Tibial artery (tissue), 4 donors: ENCODE measurements at regions not wholly inside any gene's neighbourhood (a gene's known extent, or its start where the extent isn't known, plus 50 kb on each side); places are given as distances from the start of the nearest gene placed in this dataset.
"Not testable (repeated sequence)": the region's sequence is repeated elsewhere in the genome, so short reads cannot be mapped to it uniquely, and the experiment has no call there.

Experiments used
- DNase-seq, 2 donors: peaks; one replicate each; pipeline ENCODE4 v3.0.0-alpha.2; 2019
- H3K27ac ChIP-seq, 2 donors: fragments of 200-600 bp; sonication (generic) in 1 of 2; 1 replicate in 1 of 2; 2 replicates in 1 of 2; pipeline ENCODE4 v1.5.1; 2018 to 2019; ENCODE audit warnings: mild to moderate bottlenecking in 1 of 2
- H3K27me3 ChIP-seq, 2 donors: fragments of 200-600 bp; sonication (generic) in 1 of 2; one replicate each; pipeline versions ENCODE4 v1.5.1 to v1.6.0; 2016 to 2019
- H3K36me3 ChIP-seq, 3 donors: fragments of 200-600 bp; sonication (generic) in 2 of 3; one replicate each; pipeline ENCODE4 v1.5.1; 2016 to 2019; ENCODE audit warnings: mild to moderate bottlenecking in 2 of 3
- H3K4me1 ChIP-seq, 4 donors: fragments of 200-600 bp; sonication (generic) in 2 of 4; 1 replicate in 3 of 4; 2 replicates in 1 of 4; pipeline ENCODE4 v1.5.1; 2016 to 2019
- H3K4me3 ChIP-seq, 2 donors: fragments of 200-600 bp; sonication (generic) in 1 of 2; 1 replicate in 1 of 2; 2 replicates in 1 of 2; pipeline ENCODE4 v1.5.1; 2018 to 2019; ENCODE audit warnings: mild to moderate bottlenecking in 2 of 2
- H3K9me3 ChIP-seq, 3 donors: fragments of 200-600 bp; sonication (generic) in 1 of 3; one replicate each; pipeline ENCODE4 v1.5.1; 2016 to 2019
- intact Hi-C: fragments of 100-400 bp; cut with DNase I; formaldehyde crosslinking; loops from one replicate; pipeline ENCODE4 v1.15.0; 2023; ENCODE audit warnings: low total_unique reads
- TF ChIP-seq, protein P1 (sequence below), 2 experiments: fragments of 200-600 bp in 1 of 2; fragments of 450-650 bp in 1 of 2; IDR thresholded peaks; one replicate each; pipeline ENCODE4 v1.5.1; 2017 to 2019; ENCODE audit warnings: antibody characterized with exemption in 2 of 2, mild to moderate bottlenecking in 1 of 2, moderate library complexity in 1 of 2

DNA sequence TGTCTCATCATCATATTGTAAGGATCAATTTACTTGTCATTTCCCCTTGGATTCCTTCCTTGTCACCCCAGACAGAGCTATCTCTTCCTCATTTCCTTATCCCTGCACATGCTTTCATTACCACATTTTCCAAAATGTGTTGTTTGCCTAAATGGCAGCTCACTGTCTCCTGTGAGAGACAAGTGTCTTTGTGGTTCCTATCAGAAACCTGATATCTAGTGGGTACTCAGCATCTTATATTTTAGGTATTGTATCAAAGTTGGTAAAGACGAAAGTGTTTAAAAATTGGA is 896.0 kb upstream of the PIK3C3 start:
- no peak for DNase-seq
- TF ChIP-seq, protein P1, sequence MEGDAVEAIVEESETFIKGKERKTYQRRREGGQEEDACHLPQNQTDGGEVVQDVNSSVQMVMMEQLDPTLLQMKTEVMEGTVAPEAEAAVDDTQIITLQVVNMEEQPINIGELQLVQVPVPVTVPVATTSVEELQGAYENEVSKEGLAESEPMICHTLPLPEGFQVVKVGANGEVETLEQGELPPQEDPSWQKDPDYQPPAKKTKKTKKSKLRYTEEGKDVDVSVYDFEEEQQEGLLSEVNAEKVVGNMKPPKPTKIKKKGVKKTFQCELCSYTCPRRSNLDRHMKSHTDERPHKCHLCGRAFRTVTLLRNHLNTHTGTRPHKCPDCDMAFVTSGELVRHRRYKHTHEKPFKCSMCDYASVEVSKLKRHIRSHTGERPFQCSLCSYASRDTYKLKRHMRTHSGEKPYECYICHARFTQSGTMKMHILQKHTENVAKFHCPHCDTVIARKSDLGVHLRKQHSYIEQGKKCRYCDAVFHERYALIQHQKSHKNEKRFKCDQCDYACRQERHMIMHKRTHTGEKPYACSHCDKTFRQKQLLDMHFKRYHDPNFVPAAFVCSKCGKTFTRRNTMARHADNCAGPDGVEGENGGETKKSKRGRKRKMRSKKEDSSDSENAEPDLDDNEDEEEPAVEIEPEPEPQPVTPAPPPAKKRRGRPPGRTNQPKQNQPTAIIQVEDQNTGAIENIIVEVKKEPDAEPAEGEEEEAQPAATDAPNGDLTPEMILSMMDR (IDR thresholded peaks at IDR 0.05), result no peak
- no peaks in the 10 kb centered on the region for H3K27me3 ChIP-seq
- intact Hi-C loops, result no loop called here
- no peak overlapping the region for H3K27ac ChIP-seq
- H3K4me3 ChIP-seq, result no peak overlapping the region
- peaks cover 0 to 4% (median 0%) of the 10 kb centered on the region in 4 donors for H3K4me1 ChIP-seq
- H3K36me3 ChIP-seq, result no peaks in the 10 kb centered on the region
- H3K9me3 ChIP-seq, result no peaks in the 10 kb centered on the region

DNA sequence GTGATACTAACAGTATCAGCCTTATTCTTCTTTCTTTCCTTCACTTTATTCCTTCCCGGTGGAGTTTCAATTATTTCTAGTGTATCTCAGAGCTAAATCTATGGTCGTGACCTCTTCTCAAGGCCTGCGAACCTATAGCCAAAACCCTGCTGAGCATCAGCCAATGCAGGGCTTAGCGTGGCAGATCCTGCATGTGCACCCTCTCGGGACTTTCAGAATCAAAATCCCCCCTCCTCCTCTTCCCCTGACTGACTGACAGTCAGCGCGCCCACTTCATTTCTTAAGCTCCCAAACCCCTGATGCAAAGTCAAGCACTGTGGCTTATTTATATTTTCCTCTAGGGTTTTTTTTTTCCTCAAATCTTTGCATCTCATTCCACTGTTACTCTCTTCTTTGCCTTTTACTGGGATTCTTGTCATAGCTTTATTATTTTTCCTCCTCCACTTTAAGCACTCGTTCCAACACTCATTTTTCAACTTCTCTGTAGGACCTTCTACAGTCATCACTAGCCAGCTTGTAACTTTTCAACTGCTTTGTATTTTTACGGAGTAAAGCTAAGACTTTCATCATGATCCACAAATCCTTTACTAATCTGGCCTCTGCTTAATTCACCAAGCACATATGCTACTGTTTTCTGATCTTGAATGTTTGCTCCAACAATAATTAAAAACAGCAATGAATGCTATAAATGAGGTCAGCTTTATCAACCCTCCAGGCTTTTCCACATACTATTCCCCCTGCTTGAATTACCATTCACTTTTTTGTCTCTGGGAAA is 896.5 kb upstream of the PIK3C3 start:
- intact Hi-C loops, result no loop called here
- H3K4me3 ChIP-seq, result no peak overlapping the region
- H3K4me1 ChIP-seq, result peaks cover 0 to 4% (median 0%) of the 10 kb centered on the region in 4 donors
- TF ChIP-seq, protein P1 (IDR thresholded peaks at IDR 0.05), result no peak
- no peaks in the 10 kb centered on the region for H3K9me3 ChIP-seq
- H3K27ac ChIP-seq, result no peak overlapping the region
- no peaks in the 10 kb centered on the region for H3K27me3 ChIP-seq
- DNase-seq, result no peak
- H3K36me3 ChIP-seq, result no peaks in the 10 kb centered on the region

DNA sequence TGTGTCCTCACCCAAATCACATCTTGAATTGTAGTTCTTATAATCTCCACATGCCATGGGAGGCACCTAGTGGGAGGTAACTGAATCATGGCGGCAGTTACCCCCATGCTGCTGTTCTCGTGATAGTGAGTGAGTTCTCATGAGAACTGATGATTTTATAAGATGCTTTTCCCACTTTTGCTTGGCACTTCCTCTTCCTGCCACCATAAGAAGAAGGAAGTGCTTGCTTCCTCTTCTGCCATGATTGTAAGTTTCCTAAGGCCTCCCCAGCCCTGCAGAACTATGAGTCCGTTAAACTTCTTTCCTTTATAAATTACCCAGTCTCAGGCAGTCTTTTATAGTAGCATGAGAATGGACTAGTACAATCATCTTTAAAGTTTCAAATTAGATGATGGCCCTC is 902.4 kb upstream of the PIK3C3 start:
- Histone ChIP-seq H3K27me3 (no peaks in the 10 kb centered on the region), H3K4me3 (no peak overlapping the region), H3K4me1 (no peaks in the 10 kb centered on the region), H3K9me3 (no peaks in the 10 kb centered on the region), H3K36me3 (no peaks in the 10 kb centered on the region), H3K27ac (no peak overlapping the region)
- no peak for DNase-seq
- intact Hi-C loops, result no loop called here
- TF ChIP-seq, protein P1 (IDR thresholded peaks at IDR 0.05), result no peak

DNA sequence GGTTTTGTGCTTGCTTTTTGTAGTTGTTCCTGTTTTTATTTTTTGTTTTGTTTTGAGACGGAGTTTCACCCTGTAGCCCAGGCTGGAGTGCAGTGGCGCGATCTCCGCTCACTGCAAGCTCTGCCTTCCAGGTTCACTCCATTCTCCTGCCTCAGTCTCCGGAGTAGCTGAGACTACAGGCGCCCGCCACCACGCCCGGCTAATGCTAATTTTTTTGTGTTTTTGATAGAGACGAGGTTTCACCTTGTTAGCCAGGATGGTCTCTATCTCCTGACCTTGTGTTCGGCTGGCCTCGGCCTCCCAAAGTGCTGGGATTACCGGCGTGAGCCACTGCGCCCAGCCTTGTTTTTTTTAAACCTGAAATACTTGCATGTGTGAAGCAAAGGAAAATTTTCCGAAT is 908.8 kb upstream of the PIK3C3 start:
- H3K27ac ChIP-seq, H3K4me1 ChIP-seq, H3K36me3 ChIP-seq, DNase-seq, H3K9me3 ChIP-seq, H3K4me3 ChIP-seq, H3K27me3 ChIP-seq, intact Hi-C loops: not testable (repeated sequence)

DNA sequence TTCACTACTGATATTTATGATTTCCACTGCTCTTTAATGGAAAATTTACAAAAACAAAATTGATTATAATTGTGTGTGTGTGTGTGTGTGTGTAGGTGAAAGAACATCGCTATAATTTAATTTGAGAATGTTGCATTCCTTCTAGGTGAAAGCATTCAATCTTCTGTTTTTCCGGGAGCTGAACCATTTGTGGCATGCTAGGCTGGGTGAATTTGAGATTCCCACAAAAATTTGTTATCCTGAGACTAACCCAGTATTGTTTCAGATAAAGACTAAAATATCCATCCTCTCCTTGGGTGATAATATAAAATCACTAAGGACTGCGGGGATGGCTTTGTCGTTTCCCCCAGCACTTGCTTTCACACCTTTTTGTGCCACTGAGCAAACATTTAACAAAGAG is 911.2 kb upstream of the PIK3C3 start:
- no peaks in the 10 kb centered on the region for H3K4me1 ChIP-seq
- no peaks in the 10 kb centered on the region for H3K9me3 ChIP-seq
- no peak overlapping the region for H3K27ac ChIP-seq
- no peak for DNase-seq
- H3K27me3 ChIP-seq, result no peaks in the 10 kb centered on the region
- no peaks in the 10 kb centered on the region for H3K36me3 ChIP-seq
- intact Hi-C loops, result no loop called here
- no peak overlapping the region for H3K4me3 ChIP-seq
- TF ChIP-seq, protein P1 (IDR thresholded peaks at IDR 0.05), result no peak

DNA sequence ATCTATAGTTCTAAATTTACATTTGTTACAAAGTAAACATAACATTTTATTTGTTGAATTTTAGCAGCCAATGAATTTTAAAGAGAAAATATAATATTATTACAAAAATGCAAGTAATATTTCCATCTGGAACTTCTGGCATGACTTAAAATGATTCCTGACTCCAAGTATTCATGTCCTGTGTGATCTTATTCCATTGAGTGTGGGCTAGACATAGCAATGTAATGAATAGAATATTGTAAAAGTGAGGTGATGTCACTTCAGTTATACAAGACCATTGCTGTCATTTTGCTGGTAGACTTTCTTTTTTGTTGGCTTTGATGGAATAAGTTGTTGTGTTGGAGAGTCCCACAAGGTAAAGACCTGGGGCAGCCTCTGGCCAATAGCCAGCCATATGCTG is 912.2 kb upstream of the PIK3C3 start:
- H3K27me3 ChIP-seq, result no peaks in the 10 kb centered on the region
- intact Hi-C loops, result no loop called here

More for the DNA sequence above, 912.2 kb upstream of the PIK3C3 start:
- H3K4me1 ChIP-seq, result peaks cover 0 to 7% (median 0%) of the 10 kb centered on the region in 4 donors
- H3K9me3 ChIP-seq, result no peaks in the 10 kb centered on the region
- H3K36me3 ChIP-seq, result no peaks in the 10 kb centered on the region
- DNase-seq, result no peak
- TF ChIP-seq, protein P1 (IDR thresholded peaks at IDR 0.05), result no peak
- no peak overlapping the region for H3K27ac ChIP-seq
- no peak overlapping the region for H3K4me3 ChIP-seq
